DMS153 treated with DMSO at 0.1 percent for 48 hours (cell line): ENCODE measurements at regions not wholly inside any gene's neighbourhood (a gene's known extent, or its start where the extent isn't known, plus 50 kb on each side); places are given as distances from the start of the nearest gene placed in this dataset.
"Not testable (repeated sequence)": the region's sequence is repeated elsewhere in the genome, so short reads cannot be mapped to it uniquely, and the experiment has no call there.

Experiments
- DNase-seq: peaks from one replicate; lab custom pipeline; 2025; ENCODE audit not compliant: unreplicated experiment; lab: John Stamatoyannopoulos, UW

DNA sequence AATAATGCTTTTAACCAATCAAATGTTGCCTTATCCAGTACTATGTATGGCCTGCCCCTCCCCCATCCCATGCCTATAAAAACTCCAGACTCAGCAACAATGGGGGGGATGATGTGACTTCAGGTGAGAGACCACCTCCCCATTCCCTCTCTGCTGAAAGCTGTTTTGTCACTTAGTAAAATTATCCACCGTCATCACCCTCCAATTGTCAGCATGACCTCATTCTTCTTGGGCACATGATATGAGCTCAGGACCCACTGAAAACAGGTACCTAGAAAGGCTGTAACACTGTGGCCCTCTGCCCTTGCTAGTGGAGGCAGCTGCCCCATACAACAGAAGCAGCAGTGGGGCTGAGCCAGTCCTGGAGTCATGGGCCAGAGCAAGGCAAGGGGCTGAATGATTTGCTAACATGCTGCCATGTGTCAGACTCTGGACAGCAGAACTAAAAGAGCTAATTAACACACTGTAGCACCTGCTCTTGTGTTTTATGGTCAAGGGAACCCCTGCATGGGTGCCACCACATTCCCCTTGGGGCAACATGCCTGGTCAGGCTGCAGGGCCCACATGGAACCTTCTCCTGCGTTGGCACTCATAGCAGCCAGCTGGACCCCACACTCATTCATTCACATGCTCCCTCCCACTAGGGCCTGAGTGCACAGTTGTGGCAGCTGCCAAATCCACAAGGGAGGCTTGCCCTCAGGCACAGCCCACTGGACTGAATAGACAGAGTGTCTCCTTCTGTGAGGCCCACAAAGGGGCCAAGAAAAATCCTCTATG, 722.2 kb upstream of the PCDH20 start:
- DNase-seq: no peak

DNA sequence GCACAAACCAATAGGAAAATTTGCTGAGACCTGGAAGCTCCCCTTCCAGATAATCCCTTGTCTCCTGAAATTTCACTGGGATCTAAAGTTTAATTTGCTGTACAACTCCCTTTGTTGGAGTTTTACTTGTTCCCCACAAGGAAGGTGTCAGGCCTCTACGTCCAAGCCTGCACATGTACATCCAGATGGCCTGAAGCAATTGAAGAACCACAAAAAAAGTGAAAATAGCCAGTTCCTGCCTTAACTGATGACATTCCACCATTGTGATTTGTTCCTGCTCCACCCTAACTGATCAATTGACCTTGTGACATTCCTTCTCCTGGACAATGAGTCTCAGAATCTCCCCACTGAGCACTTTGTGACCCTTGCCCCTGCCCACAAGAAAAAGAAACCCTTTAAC, 716.0 kb upstream of the PCDH20 start:
- DNase-seq: no peak

DNA sequence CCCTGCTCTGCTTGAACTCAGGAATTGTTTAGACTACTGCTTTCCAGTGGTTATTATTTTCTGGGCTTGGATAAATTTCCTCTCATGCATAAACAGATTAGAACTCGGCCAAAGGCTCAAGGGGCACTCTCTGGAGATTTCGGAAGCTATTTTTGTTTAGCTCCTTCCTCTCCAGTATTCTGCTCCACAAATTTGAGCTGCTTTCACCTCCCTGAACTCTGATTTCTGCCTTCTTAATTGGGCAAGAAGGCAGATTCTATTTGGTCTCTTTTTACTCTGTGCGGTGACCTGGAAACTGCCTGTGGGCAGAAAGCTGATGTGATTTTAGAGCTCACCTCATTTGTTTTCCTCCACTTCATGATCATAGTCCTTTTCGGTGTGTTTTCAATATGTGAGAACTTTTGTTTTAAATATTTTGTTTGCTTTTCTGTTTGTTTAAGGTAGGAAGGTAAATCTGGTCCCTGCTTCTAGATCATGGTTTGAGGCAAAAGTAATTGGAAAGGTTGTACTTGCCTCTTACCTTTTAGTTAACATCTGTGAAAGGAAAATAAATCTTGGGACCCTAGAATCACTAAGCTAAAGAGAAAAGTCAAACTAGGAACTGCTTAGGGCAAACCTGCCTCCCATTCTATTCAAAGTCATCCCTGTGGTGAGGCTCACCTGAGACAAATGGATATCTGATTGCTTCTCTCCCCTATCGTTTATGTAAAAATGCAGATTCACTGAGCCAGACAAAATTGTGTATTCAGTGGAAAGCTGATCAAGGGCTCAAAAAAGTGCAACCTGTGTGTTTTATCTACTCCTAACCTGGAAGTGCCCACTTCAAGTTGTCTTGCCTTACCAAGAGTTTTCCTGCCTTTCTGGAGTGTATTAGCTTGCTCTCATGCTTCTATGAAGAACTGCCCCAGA, 714.7 kb upstream of the PCDH20 start:
- DNase-seq: no peak

DNA sequence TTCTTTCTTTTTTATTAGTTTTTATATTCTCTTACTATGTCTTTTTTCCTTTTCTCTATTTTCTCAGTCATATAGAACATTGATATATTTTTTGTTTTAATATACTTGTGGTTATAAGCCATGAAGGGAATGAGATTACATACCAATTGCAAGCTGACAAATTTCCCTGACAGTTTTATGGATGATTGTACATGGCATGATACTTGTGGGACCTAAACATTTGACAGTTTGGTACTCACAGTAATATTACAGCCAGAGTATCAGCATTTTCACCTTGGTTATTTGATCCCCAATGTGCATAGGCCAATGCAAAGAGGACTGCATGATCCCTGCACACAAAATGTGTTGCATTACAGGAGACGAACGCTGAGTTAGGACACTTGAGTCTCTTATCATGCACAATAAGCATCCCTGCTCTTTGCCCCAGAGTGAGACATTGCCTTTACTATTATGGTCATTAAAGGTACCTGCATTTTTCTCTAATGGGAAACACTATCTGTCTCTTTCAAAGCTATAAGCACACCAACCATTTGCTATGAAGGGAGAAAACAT, 713.4 kb upstream of the PCDH20 start:
- no peak for DNase-seq

DNA sequence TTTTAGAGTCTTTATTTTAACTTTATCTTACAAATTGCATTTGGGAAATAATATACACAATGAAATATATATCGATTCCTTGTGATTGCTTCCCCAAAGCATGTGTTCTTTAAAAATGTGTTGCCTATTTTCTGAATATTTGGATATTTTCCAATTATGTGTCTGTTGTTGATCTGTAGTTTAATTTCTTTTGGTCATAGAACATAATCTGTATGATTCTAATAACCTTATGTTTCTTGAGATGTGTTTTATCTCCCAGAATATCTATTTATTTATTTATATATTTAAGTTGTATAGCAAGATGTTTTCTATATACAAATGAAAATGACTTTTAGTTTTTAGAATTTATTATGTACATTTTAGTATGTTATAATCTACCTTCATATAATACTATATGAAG, 710.8 kb upstream of the PCDH20 start:
- DNase-seq: no peak

DNA sequence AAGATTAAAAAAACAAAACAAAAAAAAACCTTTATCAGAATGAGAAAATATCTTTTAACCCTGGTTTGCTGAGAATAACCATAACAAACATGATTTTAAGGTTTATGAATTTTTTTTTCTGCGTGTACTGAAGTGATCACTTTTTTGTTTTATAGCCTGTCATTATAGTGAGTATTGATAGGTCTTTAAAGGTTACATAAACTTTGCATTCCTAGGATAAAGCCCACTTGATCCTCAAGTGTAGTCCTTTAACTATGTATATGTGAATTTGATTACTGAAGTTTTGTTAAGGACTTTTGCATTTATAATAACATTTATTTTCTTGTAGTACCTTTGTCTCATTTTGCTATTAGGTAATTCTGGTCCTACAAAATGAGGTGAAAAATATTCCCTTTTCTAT, 709.8 kb upstream of the PCDH20 start:
- no peak for DNase-seq

DNA sequence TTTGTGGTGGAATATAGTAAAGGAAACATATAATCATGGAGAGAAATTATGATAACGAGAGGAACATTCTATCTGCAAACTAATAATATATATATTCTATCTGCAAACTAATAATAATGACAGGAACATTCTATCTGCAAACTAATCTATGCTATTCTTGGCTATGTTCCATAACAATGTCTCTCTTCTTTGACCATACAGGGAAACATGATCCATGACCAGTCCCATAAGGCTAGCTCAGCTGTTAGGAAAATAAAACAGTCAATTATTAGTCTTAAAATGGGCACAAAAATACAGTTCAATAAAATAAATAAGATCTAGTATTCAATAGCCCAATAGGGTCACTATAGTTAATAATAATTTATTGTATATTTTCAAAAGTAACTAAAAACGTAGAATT, 707.8 kb upstream of the PCDH20 start:
- no peak for DNase-seq

DNA sequence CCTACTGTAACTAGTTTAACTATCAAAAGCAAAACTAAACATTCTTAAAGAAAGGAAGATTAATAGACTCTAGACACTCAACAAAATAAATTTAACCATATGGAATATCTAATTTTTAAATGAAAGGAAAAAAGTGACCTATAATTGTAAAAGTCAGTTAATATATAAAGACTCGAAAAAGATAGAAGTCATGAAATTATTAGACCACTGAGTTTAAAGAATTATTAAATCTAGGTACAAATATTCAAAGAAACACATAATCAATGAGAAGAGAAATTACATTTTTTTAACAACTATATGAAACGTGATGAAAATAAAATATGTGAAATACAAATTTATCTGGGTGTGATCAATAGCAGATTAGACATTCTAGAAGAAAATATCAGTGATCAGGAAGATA, 706.8 kb upstream of the PCDH20 start:
- DNase-seq: no peak

DNA sequence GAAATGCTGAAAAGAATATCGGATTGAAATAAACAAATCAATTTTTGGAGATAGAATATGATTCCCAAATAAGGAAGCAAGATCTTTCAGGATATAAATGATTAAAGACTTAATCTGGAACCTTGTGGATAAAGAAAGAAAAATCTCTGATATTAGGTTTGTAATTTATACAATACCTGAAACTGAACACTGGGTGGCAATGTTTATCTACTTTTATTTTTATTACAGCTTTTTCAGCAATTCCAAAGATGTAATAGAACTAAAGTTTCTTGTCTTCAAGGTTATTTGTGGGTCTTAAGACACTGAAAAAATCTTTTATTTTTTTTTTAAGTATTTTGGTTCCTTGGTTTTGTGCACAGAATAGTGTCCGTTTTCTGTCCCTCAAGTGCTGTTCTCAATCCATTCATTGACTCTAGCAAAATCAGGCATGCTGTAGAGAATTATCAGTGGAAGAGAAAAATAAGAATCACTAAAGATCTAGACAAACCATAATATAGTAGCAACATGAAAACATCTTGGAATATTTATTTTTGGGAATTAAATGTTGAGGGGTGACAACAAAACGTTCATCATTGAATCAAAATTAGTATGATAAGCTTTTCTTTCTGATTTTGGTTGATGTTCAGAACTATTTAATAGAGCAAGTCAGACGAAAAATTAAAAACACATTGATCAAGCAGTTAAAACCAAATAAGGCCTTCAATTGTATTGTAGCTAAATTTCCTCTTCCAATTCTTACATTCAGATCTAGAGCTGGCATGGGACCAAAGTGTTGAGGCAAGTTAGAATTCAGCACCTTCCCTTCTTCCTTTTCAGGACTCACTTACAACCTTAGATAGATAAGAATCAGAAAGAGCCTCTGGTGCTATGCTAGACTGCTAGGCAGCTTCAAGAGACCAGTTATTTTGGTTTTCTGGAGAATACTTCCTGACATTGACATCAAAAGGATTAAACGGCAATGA, 704.4 kb upstream of the PCDH20 start:
- peak; percentile 40 for DNase-seq

DNA sequence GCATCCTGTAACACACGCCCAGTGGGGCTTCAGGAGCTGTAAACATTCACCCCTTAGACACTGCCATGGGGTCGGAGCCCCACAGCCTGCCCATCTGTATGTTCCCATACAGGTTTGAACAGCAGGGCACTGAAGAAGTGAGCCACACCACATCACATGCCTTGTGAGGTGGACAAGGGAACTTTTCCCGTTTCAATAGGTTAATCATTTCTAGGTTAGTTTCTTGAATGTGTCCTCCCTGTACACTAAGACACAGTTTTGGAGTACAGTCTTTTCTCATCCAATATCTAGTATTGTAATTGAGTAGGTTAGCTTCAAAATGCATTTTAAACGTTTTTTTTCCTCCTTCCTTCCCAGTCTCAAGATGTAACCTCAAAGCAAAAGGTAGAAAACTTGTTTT, 700.2 kb upstream of the PCDH20 start:
- DNase-seq: no peak

DNA sequence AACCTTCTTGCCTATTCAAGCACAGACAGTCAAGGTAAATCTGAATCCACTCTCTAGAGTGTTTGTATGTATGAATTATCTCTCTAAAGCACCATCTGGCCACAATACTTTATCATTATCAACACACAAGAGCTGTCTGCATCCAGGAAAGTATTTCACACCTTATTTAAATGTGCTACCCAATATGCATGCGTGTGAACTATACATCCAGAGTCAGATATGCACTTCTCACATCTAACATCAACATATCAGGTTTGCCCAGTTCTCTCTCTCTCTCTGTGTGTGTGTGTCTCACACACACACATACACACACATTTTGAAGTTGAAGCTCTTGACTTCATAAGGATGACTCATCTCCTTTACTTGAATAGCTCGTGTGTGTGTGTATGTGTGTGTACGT, 697.5 kb upstream of the PCDH20 start:
- DNase-seq: no peak

DNA sequence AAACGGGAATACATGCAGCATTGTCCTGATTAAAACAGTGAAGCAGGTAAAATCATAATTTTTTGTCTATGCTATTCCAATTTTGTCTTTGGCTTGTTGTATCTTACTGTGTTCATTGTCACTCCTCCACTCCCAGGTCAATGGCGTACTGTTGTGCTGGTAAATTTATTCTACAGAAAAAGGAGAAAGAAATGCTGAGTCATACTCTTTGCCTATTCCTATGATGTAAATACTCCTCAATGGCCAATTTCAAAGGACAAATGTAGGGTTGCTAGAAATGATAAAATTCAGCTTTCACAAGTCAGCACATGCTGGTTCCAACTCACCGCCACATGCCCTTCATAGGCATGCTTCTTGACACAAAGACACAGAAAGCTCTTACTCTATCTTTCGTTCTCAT, 694.4 kb upstream of the PCDH20 start:
- no peak for DNase-seq

DNA sequence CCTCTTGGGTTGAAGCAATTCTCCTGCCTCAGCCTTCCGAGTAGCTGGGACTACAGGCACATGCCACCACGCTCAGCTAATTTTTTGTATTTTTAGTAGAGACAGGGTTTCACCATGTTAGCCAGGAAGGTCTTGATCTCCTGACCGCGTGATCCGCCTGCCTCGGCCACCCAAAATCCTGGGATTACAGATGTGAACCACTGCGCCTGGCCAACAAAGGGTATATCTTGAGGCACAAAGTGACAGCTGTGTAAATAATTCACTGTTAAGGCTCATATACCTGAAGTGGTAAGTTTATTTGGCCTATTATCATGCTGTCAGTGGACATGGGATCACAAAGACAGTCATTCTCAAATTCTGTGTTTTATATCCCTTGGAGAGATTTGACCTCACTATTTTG, 688.5 kb upstream of the PCDH20 start:
- not testable (repeated sequence) for DNase-seq

DNA sequence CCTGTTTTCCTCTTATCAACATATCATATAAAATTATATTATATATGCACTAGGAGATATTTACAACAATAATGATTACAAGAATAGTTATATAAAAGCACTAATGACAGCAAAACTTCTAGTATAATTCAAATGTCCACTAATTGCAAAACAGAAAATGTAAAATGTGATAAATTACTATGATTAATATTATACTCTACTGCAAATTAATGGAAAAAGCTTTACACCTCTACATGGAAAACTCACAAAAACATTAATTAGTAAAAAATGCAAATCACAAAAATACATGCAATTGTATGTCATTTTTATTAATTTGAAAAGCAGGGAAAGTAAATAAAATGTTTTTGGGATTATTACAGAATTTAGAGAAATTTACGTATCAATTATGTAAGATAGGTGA, 681.0 kb upstream of the PCDH20 start:
- DNase-seq: no peak

DNA sequence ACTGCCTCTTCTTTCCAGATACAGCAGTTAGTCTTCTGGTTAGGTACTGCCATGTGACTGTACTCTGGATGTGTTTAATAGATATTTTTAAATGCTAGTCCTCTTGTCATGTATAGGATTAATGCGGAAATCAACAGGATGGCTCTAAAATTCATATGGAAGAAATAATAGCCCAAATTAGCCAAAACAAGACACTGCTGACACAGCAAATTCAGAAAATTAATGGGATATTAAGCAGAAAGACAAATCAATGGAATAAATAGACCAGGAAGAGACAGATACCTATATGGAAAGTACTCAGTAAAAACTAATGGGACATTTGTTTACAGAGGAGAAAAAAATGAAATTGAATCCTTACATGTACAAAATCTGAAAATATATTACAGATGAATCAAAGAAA, 679.3 kb upstream of the PCDH20 start:
- no peak for DNase-seq

DNA sequence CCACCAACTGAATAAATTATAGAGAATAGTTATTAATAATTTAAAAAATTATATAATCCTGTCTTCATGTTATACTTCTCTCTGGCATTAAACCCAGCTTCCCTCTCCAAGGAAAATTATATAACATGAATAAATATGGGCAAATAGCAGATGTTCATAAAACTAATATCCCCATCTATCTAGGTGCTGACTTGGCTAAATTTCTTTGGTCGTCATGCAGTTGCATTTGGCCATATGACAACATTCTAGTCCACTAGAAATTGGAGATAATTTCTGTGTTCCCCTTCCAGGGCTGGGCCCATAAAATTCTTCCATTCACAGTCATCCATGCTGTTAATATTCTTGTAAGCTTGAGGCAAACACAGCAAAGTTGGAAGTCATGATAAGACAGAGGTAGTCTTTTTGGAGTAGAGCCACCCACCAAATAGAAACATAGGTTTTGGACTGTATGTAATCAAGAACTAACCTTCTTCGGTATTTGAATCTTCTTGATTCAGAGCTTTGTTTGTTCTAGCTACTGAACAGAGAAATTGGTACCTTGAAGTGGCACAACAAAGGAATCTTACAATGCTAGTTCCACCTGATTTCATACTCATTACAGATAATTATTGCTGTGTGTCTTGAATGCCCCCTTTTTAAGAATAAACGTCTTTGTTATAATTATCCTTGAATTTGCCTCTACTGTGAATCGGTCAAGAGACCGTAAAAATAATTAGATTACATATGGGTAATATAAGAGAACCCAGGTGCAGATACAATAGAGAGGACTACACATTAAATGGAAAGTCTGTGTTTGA, 678.5 kb upstream of the PCDH20 start:
- no peak for DNase-seq

DNA sequence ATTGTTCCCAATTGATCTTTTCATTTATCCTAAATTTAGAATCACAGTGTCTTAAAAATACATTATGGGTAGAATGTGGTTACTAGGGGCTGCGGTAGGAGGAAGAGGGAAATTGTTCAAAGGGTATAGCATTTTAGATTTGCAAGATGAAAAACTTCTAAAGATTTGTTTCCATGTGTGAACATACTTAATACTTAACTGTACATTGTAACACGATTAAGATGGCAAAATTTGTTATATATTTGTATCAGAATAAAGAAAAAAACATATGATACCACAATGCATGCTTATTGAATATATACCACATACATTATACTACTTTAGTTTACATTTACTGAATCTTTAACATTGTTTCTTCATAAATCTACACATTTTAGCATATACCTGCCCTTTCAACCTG, 677.3 kb upstream of the PCDH20 start:
- DNase-seq: no peak

DNA sequence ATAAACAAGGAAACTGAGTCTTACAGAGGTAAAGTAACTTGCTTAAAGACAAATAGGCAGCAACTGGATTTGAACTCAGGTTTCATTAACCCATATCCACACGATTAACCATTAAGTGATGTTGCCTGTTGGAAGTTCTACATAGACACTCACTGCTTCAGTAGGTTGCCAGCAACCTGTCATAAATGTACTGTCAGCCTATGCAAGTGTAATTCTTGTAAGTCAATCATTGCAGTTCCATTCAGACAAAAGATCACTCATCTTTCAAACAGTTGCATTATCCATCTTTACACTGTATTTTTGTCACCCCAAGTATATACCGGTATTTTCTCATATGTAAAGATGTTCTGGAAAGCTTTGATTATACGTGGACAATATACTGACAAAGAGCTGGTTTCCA, 676.9 kb upstream of the PCDH20 start:
- no peak for DNase-seq

DNA sequence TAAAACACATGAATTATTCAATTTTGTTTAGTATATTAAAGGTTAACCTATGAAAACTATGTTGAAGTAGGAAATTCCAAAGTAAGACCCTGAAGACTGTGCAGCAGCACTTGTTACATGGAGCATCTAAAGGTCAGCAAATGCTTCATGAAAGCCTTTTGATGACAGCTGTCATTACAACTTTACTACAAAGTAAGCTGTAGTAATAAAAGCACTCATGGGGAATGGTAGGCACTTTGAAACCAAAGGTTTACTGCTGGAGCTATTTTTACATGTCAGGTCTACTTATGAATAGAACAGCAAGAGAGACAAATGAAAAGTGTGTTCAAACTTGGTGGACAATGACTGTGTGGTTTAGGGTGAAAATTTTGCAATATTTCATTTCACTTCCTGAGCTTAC, 672.5 kb upstream of the PCDH20 start:
- no peak for DNase-seq

DNA sequence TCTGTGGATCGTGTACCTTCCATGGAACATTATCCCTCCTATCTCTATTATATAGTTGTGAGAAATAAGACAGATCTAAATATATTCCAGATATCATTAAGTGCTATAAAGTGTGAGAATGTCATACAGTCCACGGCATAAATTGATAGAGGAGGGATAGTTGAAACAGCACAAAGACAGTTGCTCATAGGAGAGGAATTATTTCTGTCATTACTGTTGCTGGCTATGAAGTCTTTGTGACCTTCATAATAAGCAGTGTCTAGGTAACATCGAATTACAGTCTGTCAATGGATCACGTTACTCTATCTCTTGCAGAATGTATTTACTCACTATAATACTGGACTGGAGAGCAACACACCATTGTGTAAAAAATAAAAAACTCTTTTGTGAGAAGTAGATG, 671.5 kb upstream of the PCDH20 start:
- DNase-seq: no peak
